Activated CD8-positive, alpha-beta memory T cell treated with anti-CD3 and anti-CD28 coated beads for 1 hour (primary cell): ENCODE measurements at regions not wholly inside any gene's neighbourhood (a gene's known extent, or its start where the extent isn't known, plus 50 kb on each side); places are given as distances from the start of the nearest gene placed in this dataset.

ENCODE experiments used
- DNase-seq, 2 donors: peaks; one replicate each; pipeline ENCODE4 v3.0.0-alpha.2; 2020; ENCODE audit warnings: low read depth in 1 of 2; ENCODE audit errors: extremely low read depth in 1 of 2

DNA sequence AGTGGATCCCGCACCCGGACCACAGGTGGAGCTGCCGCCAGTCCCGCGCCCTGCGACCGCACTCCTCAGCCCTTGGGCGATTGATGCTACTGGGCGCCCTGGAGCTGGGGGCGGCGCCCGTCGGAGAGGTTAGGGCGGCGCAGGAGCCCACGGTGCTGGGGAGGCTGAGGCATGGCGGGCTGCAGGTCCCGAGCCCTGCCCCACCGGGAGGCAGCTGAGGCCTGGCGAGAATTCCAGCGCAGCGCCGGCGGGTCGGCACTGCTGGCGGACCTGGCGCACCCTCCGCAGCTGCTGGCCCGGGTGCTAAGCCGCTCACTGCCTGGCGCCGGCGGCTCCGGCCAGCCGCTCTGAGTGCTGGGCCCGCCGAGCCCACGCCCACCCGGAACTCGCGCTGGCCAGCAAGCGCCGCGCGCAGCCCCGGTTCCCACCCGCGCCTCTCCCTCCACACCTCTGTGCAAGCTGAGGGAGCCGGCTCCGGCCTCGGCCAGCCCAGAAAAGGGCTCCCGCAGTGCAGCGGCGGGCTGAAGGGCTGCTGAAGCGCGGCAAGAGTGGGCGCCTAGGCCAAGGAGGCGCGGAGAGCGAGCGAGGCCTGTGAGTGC is 1256.5 kb downstream of the STIM2 start:
- DNase-seq, result no peak

GRCh38 chr4:28146191-28146590 is 1285.5 kb downstream of the STIM2 start:
- DNase-seq, result no peak

DNA sequence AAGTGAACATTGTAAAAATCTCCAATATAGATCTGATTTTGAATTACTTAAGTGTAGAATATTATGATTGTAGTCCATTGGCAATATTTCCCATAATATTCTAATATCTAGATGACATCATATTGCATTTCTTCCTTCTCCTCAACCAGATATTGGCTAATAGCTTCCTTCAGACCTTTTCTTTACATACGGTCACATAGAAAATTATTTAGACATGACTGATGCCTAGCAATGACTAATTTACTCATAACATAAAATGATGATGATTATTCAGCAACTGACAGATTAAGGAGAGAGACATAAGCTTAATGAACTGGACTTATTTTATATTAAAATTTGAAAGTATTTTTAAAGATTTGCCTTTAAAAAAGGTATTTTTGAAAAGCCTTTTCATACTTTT is 1287.6 kb downstream of the STIM2 start:
- no peak for DNase-seq

DNA sequence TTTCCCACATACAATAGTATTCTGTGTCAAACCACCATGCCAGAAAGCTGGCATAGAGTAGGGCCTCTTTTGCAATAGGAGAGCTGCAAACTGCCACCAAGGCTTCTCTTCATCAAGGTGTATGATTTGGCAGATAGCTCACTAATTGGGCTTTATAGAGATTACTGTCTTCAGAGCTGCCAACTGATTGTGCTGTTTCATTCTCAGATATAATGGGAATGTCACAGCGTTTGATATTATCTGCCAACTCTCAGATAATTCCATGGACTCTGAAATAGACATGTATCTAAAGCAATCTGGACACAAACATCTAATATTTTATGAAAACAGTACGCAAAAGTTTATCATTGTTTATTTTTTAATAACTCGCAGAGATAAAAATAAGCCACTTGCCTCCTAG is 1289.1 kb downstream of the STIM2 start:
- no peak for DNase-seq

DNA sequence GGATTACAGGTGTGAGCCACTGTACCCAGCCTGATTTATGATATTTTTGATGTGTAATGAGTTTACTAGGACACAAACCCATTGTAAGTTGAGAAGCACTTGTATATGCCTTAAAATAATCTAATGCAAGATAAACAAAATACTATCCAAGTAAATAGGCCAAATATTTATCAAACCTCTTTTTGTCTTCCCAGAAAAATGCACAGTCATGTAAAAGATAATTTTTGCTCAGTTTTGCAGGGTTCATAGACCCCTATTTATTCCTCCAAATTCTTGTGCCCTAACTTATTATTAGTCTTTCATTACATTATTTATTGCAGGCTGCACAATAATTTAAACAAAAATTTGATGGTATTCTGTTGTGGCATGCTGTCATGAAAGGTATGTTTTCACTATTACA is 1290.7 kb downstream of the STIM2 start:
- DNase-seq, result no peak

GRCh38 chr4:28167411-28167810 is 1306.8 kb downstream of the STIM2 start:
- no peak for DNase-seq

DNA sequence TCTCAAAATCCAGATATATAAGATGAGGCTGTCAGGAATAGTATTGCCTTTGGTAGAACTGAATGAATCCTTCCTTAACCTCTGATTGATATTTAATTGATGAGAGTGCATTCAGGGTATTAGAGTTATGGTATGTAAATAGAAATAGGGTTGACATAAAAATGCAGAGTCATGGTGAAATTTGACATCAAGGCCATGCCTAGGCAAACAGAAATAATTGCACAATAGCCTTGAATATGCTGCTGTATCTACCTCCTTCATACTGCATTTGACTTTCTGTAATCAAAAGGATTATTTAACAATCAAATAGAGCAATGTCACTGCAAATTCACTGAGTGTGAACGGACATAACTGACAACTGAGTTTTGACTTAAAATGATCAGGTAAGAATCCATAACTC is 1316.3 kb downstream of the STIM2 start:
- no peak for DNase-seq

DNA sequence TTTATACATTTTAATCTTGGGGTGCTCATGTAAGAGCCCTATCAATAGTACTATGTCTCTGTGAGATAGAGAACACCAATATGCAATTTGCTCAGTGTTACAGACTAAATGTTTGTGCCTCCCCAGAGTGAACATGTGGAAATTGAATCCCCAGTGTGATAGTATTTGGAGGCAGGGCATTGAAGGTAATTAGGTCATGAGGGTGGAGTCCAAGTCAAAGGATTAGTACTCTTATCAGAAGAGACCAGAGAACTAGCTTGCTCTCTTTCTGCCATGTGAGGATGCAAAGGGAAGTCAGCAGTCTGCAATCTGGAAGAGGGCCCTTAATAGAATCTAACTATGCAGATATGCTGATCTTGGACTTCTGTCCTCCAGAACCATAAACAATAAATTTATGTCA is 1317.0 kb downstream of the STIM2 start:
- DNase-seq, result no peak

DNA sequence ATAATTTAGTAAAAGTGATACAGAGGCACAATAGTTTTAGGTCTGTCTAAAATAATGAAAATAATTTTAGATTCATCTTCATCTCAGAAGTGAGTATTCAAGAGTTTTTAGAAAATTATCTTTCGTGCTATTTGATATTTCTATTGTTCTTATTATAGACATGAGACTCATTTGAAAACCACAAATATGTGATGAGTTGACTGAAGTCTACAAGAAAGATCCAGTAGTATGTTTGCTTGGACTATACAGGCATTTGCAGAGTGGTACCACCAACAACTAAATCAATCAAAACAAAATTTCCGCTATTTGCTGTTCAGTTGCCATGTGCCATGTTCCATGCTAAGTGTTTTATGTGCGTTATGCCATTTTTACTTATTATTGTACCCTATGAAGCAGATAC is 1318.5 kb downstream of the STIM2 start:
- no peak for DNase-seq

DNA sequence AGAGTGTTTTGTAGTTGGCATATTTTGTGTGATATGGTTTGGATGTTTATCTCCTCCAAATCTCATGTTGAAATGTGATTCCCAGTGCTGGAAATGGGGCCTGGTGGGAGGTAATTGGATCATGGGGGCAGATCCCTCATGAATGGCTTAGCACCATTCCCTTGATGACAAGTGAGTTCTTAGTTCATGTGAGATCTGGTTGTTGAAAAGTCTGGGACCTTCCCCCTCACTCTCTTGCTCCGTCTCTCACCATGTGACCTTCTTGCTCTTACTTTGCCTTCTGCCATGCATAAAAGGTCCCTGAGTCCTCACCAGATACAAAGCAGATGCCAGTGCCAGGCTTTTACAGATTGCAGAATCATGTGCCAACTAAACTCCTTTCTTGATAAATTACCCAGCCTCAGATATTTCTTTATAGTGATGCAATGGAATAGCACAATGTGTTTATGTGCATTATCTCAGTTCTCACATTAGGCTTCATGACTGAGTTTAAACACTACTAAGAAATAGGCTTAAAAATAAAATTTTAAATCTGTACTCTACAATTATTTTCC is 1348.8 kb downstream of the STIM2 start:
- no peak for DNase-seq

DNA sequence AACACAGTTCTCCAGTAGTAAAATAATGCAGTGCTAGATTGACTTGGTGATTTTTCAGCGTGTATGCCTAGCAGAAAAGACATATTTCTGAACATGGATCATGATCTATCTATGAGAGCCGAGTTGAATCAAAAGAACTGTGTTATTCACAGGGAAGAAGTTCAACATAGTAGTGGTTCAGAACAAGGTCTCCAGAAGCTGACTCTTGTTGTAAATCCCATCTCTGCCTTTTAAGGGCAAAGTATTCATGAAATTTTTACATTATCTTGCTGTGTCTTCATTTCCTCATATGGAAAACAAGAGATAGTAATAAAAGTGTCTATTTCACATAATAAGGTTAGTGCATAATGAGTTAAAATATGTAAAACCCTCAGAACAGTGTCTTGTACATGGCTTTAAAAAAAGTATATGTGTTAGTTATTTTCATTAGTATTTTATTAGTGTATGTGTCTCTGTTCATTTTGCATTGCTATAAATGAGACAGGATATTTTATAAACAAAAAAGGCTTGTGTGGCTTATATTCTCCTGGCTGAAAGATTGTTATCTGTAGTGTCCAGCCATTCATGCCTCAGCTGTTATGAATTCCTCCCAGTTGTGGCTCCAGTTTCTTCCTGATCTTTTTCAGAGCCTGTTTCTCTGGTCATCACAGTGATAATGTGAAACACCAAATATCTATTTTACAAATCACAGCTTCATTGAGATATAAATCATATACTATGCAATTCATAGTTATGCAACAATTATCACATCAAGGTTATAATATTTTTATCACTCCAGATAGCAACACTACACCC is 1351.2 kb downstream of the STIM2 start:
- DNase-seq, result no peak

DNA sequence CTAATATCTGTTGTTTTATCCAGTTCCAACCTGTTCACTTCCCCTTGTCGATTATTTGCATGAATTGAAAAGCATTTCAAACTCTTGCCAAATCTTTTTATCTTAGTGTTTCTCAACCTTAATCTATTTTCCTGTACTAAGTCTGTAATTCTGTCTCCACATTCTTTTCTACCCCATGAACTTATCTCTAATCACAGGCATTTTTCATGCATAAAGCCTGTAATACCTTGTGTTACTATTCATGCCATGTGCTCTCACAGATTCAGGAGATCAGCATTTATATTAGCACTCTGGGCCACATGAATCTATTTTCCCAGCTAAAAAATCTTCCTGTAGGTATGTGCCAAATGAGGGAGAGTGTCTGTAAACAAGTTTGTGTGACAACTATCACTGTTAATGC is 1360.9 kb downstream of the STIM2 start:
- DNase-seq, result no peak

- no peak for DNase-seq
Measured at GRCh38 chr4:28225050-28225449, 1364.4 kb downstream of the STIM2 start.

DNA sequence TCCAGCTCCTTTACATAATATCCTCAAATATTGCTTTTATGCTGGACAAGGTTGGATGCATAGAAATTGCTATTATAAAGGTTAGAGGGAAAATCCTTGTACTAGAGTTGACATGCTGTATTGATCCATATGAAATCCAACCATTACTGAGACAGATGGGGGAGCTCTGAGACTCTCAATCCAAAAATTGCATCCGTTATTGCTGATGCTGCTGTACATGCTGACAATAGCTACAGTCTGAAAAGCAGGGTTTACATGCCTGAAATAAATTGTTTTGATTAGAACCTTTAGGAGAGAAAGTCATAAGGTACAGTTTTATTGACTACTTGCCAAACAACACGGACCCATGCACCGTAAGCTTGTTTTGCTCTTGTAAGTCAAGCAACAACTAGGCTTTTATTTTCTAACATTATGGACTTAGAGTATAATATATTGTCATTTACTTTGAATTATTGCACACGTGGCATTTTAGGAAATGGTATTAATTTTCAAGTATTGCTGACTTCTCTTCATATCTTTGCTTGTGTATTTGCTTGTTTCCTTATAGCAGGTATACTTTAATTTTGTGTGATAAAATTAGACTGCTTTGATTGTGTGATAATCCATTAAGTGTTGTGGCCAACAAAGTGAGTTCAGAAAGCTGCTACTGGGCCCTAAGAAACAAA is 1365.2 kb downstream of the STIM2 start:
- no peak for DNase-seq

DNA sequence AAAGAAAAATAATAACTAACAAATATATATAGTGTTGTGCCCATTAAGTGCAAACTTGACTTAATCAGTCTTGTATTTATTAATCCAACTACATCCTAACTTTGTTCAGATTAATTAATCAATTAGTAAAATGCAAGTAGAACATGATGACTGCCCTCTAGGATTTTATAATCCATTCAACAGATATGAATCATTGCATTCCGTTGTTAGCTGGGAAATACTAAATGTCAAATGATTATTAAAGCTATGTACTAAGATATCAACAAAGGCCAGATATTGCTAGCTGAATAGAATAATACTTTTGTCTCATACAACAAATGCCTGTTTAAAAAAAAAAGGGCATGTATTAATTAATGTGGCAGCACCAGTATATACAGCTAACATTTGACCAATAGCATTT is 1366.3 kb downstream of the STIM2 start:
- no peak for DNase-seq

DNA sequence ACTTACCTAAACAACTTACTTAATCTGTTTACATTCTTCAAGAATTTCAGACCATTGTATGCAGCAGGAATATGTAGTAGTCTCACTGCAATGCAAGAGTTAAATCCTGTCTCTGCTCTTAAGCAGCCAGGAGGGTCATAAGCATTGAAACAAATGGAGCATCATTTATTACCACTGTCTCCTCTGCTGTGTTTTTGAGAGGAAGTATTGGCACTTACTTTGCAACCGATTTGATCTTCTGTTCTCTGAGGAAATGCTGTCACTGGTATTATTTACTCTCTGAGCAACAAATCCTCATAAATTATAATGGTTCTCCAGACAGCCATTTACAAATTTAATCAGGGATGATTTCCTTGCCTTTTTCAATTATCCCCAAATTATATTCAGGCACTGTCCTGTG is 1367.1 kb downstream of the STIM2 start:
- no peak for DNase-seq

- no peak for DNase-seq
Measured at GRCh38 chr4:28228561-28229491, 1368.2 kb downstream of the STIM2 start.

DNA sequence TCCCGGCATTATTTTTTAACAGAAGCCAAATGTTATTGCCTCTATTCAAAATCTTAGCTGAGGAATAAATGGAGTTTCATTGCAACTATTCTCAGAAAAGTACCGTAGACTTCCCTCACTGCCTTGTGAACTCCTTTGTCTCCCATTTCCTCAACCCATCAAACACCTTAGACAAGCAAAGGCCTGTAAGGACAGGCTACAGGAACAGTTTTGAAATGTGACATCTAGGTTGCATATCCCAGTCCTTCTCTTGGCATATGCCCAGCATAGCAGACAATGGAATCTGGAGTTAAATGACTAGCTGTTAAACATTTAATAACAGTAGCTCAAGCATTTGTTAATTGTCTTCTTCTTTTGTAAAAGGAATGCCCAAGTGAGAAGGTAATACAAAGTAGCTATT is 1371.7 kb downstream of the STIM2 start:
- DNase-seq, result no peak

DNA sequence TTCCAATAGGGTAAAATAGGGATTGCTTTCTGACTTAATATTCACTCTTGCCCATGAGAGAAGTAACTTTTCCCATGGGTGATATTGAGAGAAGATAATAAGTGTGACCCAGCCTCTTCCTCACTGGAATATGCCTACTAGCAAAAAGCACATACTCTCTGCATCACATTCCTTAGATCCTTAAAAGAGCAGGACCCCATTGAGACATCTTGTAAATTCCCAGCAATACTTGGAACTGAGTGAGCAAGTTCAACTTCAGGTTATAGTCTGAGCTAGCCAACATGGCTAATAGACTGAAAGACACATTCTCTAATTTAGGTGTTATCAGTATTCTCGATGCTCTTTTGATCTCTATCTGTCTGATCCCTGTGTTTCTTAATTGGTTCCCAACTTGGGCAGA is 1372.3 kb downstream of the STIM2 start:
- DNase-seq, result no peak

DNA sequence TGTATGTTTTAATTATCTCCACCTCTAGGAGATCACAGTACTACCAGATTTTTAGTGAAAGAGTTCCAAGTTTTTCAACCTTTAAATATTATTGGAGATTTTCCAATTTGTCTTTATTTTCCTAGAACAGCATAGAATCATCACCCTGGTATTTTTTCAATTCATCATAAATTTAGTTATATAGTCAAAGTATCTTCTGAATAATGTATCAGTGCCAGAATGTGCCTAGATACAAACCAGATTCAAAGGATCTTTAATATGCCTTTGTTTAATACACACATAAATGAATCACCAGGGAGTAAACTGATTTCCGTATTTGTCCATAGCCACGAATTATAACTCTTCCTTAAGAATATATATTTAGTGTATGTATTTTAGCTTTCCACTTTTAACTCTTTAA is 1373.1 kb downstream of the STIM2 start:
- no peak for DNase-seq

- no peak for DNase-seq
Measured at GRCh38 chr4:28238876-28239275, 1378.2 kb downstream of the STIM2 start.
